Tibial artery (tissue), 4 donors: ENCODE measurements at regions not wholly inside any gene's neighbourhood (a gene's known extent, or its start where the extent isn't known, plus 50 kb on each side); places are given as distances from the start of the nearest gene placed in this dataset.

ENCODE experiments used
- DNase-seq, 2 donors: peaks; one replicate each; pipeline ENCODE4 v3.0.0-alpha.2; 2019
- H3K27ac ChIP-seq, 2 donors: fragments of 200-600 bp; sonication (generic) in 1 of 2; 1 replicate in 1 of 2; 2 replicates in 1 of 2; pipeline ENCODE4 v1.5.1; 2018 to 2019; ENCODE audit warnings: mild to moderate bottlenecking in 1 of 2
- H3K27me3 ChIP-seq, 2 donors: fragments of 200-600 bp; sonication (generic) in 1 of 2; one replicate each; pipeline versions ENCODE4 v1.5.1 to v1.6.0; 2016 to 2019
- H3K36me3 ChIP-seq, 3 donors: fragments of 200-600 bp; sonication (generic) in 2 of 3; one replicate each; pipeline ENCODE4 v1.5.1; 2016 to 2019; ENCODE audit warnings: mild to moderate bottlenecking in 2 of 3
- H3K4me1 ChIP-seq, 4 donors: fragments of 200-600 bp; sonication (generic) in 2 of 4; 1 replicate in 3 of 4; 2 replicates in 1 of 4; pipeline ENCODE4 v1.5.1; 2016 to 2019
- H3K4me3 ChIP-seq, 2 donors: fragments of 200-600 bp; sonication (generic) in 1 of 2; 1 replicate in 1 of 2; 2 replicates in 1 of 2; pipeline ENCODE4 v1.5.1; 2018 to 2019; ENCODE audit warnings: mild to moderate bottlenecking in 2 of 2
- H3K9me3 ChIP-seq, 3 donors: fragments of 200-600 bp; sonication (generic) in 1 of 3; one replicate each; pipeline ENCODE4 v1.5.1; 2016 to 2019
- intact Hi-C: fragments of 100-400 bp; cut with DNase I; formaldehyde crosslinking; loops from one replicate; pipeline ENCODE4 v1.15.0; 2023; ENCODE audit warnings: low total_unique reads
- TF ChIP-seq, protein P1 (sequence below), 2 experiments: fragments of 200-600 bp in 1 of 2; fragments of 450-650 bp in 1 of 2; IDR thresholded peaks; one replicate each; pipeline ENCODE4 v1.5.1; 2017 to 2019; ENCODE audit warnings: antibody characterized with exemption in 2 of 2, mild to moderate bottlenecking in 1 of 2, moderate library complexity in 1 of 2

- H3K27me3 ChIP-seq, result peaks cover 0 to 12% of the 10 kb centered on the region in 2 donors
- H3K9me3 ChIP-seq, result no peaks in the 10 kb centered on the region
- H3K4me1 ChIP-seq, result no peaks in the 10 kb centered on the region
- intact Hi-C loops, result no loop called here
- no peaks in the 10 kb centered on the region for H3K36me3 ChIP-seq
- TF ChIP-seq, protein P1, sequence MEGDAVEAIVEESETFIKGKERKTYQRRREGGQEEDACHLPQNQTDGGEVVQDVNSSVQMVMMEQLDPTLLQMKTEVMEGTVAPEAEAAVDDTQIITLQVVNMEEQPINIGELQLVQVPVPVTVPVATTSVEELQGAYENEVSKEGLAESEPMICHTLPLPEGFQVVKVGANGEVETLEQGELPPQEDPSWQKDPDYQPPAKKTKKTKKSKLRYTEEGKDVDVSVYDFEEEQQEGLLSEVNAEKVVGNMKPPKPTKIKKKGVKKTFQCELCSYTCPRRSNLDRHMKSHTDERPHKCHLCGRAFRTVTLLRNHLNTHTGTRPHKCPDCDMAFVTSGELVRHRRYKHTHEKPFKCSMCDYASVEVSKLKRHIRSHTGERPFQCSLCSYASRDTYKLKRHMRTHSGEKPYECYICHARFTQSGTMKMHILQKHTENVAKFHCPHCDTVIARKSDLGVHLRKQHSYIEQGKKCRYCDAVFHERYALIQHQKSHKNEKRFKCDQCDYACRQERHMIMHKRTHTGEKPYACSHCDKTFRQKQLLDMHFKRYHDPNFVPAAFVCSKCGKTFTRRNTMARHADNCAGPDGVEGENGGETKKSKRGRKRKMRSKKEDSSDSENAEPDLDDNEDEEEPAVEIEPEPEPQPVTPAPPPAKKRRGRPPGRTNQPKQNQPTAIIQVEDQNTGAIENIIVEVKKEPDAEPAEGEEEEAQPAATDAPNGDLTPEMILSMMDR (IDR thresholded peaks at IDR 0.05), result no peak
- H3K27ac ChIP-seq, result no peak overlapping the region
- DNase-seq, result no peak
- H3K4me3 ChIP-seq, result no peak overlapping the region
These were observed 74.7 kb downstream of the CD83 start for GRCh38 chr6:14192216-14192788.

DNA sequence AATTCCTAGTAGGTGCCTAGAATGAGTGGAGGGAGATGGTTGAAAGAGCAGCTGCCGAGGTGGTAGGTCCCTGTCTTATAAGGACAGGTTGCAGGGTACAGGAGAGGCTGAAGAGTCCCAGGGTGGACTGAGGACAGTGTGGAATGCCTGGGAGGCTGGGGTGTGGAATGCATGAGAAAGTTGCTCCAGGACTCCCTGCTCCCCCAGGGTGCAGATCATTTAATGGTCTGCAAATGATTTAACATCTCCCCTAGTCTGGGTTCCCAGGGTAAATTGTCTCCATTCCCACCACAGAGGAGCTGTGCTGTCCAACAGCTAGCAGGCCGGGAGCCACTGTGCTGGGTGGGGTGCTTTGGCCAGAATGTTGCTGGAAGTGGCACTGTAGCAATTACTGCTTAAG, 76.0 kb downstream of the CD83 start:
- peaks cover 0 to 12% of the 10 kb centered on the region in 2 donors for H3K27me3 ChIP-seq
- H3K36me3 ChIP-seq, result no peaks in the 10 kb centered on the region
- intact Hi-C loops, result no loop called here
- TF ChIP-seq, protein P1 (IDR thresholded peaks at IDR 0.05), result no peak
- H3K4me3 ChIP-seq, result no peak overlapping the region
- DNase-seq, result no peak
- no peaks in the 10 kb centered on the region for H3K4me1 ChIP-seq
- no peaks in the 10 kb centered on the region for H3K9me3 ChIP-seq
- no peak overlapping the region for H3K27ac ChIP-seq

DNA sequence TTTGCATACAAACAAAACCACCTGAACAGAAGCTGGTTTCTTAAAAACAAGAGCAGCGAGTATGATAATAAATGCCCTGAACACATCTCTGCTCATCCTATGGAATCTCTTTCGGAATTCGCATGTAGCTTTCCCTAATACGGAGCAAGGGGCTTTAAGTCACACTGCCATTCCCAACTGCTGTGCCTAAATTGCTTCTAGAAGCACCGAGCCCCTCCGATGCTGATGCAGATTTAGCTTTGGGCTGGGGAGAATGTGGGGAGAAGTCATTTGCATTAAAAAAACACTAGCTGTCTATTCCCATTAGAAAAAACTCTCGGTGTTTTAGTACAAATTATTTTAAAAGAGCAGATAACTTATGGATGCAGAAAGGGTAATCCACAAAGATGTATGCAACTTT, 76.9 kb downstream of the CD83 start:
- peaks cover 0 to 12% of the 10 kb centered on the region in 2 donors for H3K27me3 ChIP-seq
- H3K4me3 ChIP-seq, result no peak overlapping the region
- DNase-seq, result no peak
- TF ChIP-seq, protein P1 (IDR thresholded peaks at IDR 0.05), result no peak
- no peak overlapping the region for H3K27ac ChIP-seq
- no peaks in the 10 kb centered on the region for H3K9me3 ChIP-seq
- H3K4me1 ChIP-seq, result no peaks in the 10 kb centered on the region
- no peaks in the 10 kb centered on the region for H3K36me3 ChIP-seq
- intact Hi-C loops, result no loop called here

DNA sequence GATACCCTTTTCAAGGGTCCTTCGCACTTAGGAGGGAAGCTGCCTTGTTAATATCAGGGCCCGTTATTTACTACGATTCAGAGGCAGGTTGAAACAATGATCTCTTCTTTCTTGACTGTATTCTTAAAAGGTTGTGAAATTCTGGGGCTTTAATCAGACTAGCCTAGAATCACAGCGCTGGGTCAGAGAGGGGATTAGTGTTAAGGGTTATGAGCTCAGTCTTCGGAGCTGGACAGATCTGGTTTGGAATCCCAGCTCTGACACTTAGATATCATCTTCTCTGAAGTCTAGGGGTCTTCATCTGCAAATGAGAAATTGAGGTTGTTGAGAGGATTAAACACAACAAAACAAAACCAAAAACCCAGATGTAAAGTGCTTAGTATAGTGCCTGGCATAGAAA, 77.4 kb downstream of the CD83 start:
- H3K4me1 ChIP-seq, result no peaks in the 10 kb centered on the region
- H3K9me3 ChIP-seq, result no peaks in the 10 kb centered on the region
- peaks cover 0 to 12% of the 10 kb centered on the region in 2 donors for H3K27me3 ChIP-seq
- H3K27ac ChIP-seq, result no peak overlapping the region
- no peak for DNase-seq
- TF ChIP-seq, protein P1 (IDR thresholded peaks at IDR 0.05), result no peak
- intact Hi-C loops, result no loop called here
- H3K36me3 ChIP-seq, result no peaks in the 10 kb centered on the region
- no peak overlapping the region for H3K4me3 ChIP-seq

DNA sequence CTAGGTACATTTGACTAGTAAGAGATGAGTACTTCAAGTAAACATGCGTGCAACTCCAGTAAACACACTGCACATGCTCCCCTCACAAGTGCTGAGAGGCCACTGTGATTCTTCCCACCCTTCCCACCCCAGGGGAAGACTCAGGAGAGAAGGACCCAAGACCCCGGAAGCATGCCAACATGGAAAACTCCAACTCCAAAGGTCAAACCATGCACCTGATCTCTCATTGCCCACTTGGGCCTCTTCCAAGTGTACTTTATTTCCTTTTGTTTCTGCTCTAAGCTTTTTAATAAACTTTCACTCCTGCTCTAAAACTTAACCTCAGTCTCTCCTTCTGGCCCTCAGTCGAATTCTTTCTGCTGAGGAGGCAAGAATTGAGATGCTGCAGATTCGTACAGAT, 78.5 kb downstream of the CD83 start:
- Histone ChIP-seq H3K27me3 (peaks cover 0 to 12% of the 10 kb centered on the region in 2 donors), H3K4me3 (no peak overlapping the region), H3K27ac (no peak overlapping the region), H3K9me3 (no peaks in the 10 kb centered on the region), H3K4me1 (no peaks in the 10 kb centered on the region), H3K36me3 (no peaks in the 10 kb centered on the region)
- TF ChIP-seq, protein P1 (IDR thresholded peaks at IDR 0.05), result no peak
- intact Hi-C loops, result no loop called here
- no peak for DNase-seq

- Histone ChIP-seq H3K4me1 (no peaks in the 10 kb centered on the region), H3K9me3 (no peaks in the 10 kb centered on the region), H3K36me3 (no peaks in the 10 kb centered on the region), H3K4me3 (no peak overlapping the region), H3K27ac (no peak overlapping the region), H3K27me3 (peaks cover 0 to 12% of the 10 kb centered on the region in 2 donors)
- DNase-seq, result no peak
- intact Hi-C loops, result no loop called here
- TF ChIP-seq, protein P1 (IDR thresholded peaks at IDR 0.05), result no peak
These were observed 79.5 kb downstream of the CD83 start for GRCh38 chr6:14197118-14197517.
